OCI-LY1 (cell line): ENCODE measurements at regions not wholly inside any gene's neighbourhood (a gene's known extent, or its start where the extent isn't known, plus 50 kb on each side); places are given as distances from the start of the nearest gene placed in this dataset.

ENCODE experiments used
- H2AFZ ChIP-seq: fragments of 200-600 bp; sonication (generic), shearing (Covaris generic); 2 replicates; pipeline ENCODE4 v1.6.0; 2014; ENCODE audit warnings: antibody characterized with exemption, mild to moderate bottlenecking, low read length
- H3F3A ChIP-seq: fragments of 200-600 bp; sonication (generic), shearing (Covaris generic); 2 replicates; pipeline ENCODE4 v1.6.0; 2014; ENCODE audit warnings: mild to moderate bottlenecking, antibody characterized with exemption, low read length, moderate library complexity; ENCODE audit not compliant: insufficient read depth
- H3K27ac ChIP-seq: fragments of 200-600 bp; sonication (generic); 2 replicates; pipeline ENCODE4 v1.5.1; 2014; ENCODE audit warnings: low read length, mixed run types, mild to moderate bottlenecking, low read depth; ENCODE audit not compliant: poor library complexity, severe bottlenecking
- H3K27me3 ChIP-seq: fragments of 200-600 bp; sonication (generic); 2 replicates; pipeline ENCODE4 v1.6.0; 2014; ENCODE audit warnings: antibody characterized with exemption, mild to moderate bottlenecking, low read length, moderate library complexity; ENCODE audit not compliant: insufficient read depth
- H3K36me3 ChIP-seq: fragments of 200-600 bp; sonication (generic); 2 replicates; pipeline ENCODE4 v1.6.1; 2014; ENCODE audit warnings: mild to moderate bottlenecking, antibody characterized with exemption, low read length, moderate library complexity, mixed read lengths; ENCODE audit not compliant: insufficient read depth
- H3K4me1 ChIP-seq: fragments of 200-600 bp; sonication (generic); 2 replicates; pipeline ENCODE4 v1.5.1; 2014; ENCODE audit warnings: mild to moderate bottlenecking, low read length, moderate library complexity; ENCODE audit not compliant: insufficient read depth, severe bottlenecking
- H3K4me2 ChIP-seq: fragments of 200-600 bp; sonication (generic), shearing (Covaris generic); 2 replicates; pipeline ENCODE4 v1.6.1; 2014; ENCODE audit warnings: low read length
- H3K4me3 ChIP-seq: fragments of 200-600 bp; sonication (generic); 2 replicates; pipeline ENCODE4 v1.5.1; 2014; ENCODE audit warnings: low read length, low read depth, mild to moderate bottlenecking, mixed read lengths; ENCODE audit not compliant: poor library complexity, severe bottlenecking
- H3K79me2 ChIP-seq: fragments of 200-600 bp; shearing (Covaris generic); 2 replicates; pipeline ENCODE4 v1.6.1; 2016; ENCODE audit warnings: mixed run types, low read length, mixed read lengths; ENCODE audit not compliant: insufficient read depth
- H3K9ac ChIP-seq: fragments of 200-600 bp; sonication (generic), shearing (Covaris generic); 2 replicates; pipeline ENCODE4 v1.6.1; 2014; ENCODE audit warnings: mild to moderate bottlenecking, low read length, mixed read lengths
- H3K9me2 ChIP-seq: fragments of 200-600 bp; sonication (generic), shearing (Covaris generic); 2 replicates; pipeline ENCODE4 v1.6.1; 2014; ENCODE audit warnings: low read depth, mild to moderate bottlenecking, low read length, mixed read lengths
- H3K9me3 ChIP-seq: fragments of 200-600 bp; shearing (Covaris generic); 2 replicates; pipeline ENCODE4 v1.6.1; 2014; ENCODE audit warnings: low read length, mixed read lengths
- H4K20me1 ChIP-seq: fragments of 200-600 bp; sonication (generic), shearing (Covaris generic); 2 replicates; pipeline ENCODE4 v1.6.0; 2016; ENCODE audit warnings: mild to moderate bottlenecking, low read length; ENCODE audit not compliant: insufficient read depth
- CTCF ChIP-seq: fragments of 200-600 bp; sonication (generic), shearing (Covaris generic); IDR thresholded peaks from 2 replicates; pipeline ENCODE4 v1.5.1; 2017; ENCODE audit warnings: mild to moderate bottlenecking, antibody characterized with exemption, low read length, moderate library complexity, mixed read lengths
- EZH2 ChIP-seq: fragments of 200-600 bp; sonication (generic), shearing (Covaris generic); IDR thresholded peaks from 2 replicates; pipeline ENCODE4 v1.8.0; 2017; ENCODE audit warnings: borderline replicate concordance, mixed run types, mild to moderate bottlenecking, antibody characterized with exemption, low read length, moderate library complexity, mixed read lengths

GRCh38 chr7:57375783-57376182 is 74.2 kb upstream of the ZNF716 start:
- Histone ChIP-seq H3F3A (no peaks in the 10 kb centered on the region), H3K36me3 (no peaks in the 10 kb centered on the region)

GRCh38 chr7:57381581-57381980 is 68.4 kb upstream of the ZNF716 start:
- Histone ChIP-seq H2AFZ (no peak overlapping the region), H3F3A (no peaks in the 10 kb centered on the region), H3K4me3 (no peak overlapping the region), H3K9ac (no peak overlapping the region), H3K4me2 (no peak overlapping the region), H3K27me3 (no peaks in the 10 kb centered on the region), H3K36me3 (no peaks in the 10 kb centered on the region), H3K4me1 (no peaks in the 10 kb centered on the region), H3K9me3 (no peaks in the 10 kb centered on the region), H3K9me2 (no peaks in the 10 kb centered on the region), H3K27ac (no peak overlapping the region), H3K79me2 (no peaks in the 10 kb centered on the region), H4K20me1 (no peaks in the 10 kb centered on the region)
- TF ChIP-seq CTCF (no peak), EZH2 (no peak)

More at GRCh38 chr7:57375783-57376182, 74.2 kb upstream of the ZNF716 start:
- Histone ChIP-seq H2AFZ (no peak overlapping the region), H3K4me1 (no peaks in the 10 kb centered on the region), H3K27me3 (no peaks in the 10 kb centered on the region), H3K9ac (no peak overlapping the region), H4K20me1 (no peaks in the 10 kb centered on the region), H3K27ac (no peak overlapping the region), H3K79me2 (no peaks in the 10 kb centered on the region), H3K4me2 (no peak overlapping the region), H3K9me3 (no peaks in the 10 kb centered on the region), H3K9me2 (no peaks in the 10 kb centered on the region), H3K4me3 (no peak overlapping the region)
- TF ChIP-seq EZH2 (no peak), CTCF (no peak)

GRCh38 chr7:57384380-57384779 is 65.6 kb upstream of the ZNF716 start:
- no peak overlapping the region for H3K27ac ChIP-seq
- H3K9me2 ChIP-seq: no peaks in the 10 kb centered on the region
- H3K9ac ChIP-seq: no peak overlapping the region
- H3K4me3 ChIP-seq: no peak overlapping the region
- H3K27me3 ChIP-seq: no peaks in the 10 kb centered on the region
- H4K20me1 ChIP-seq: no peaks in the 10 kb centered on the region
- no peak overlapping the region for H2AFZ ChIP-seq
- TF ChIP-seq EZH2: no peak
- TF ChIP-seq CTCF: no peak
- H3F3A ChIP-seq: no peaks in the 10 kb centered on the region
- H3K4me2 ChIP-seq: no peak overlapping the region
- no peaks in the 10 kb centered on the region for H3K36me3 ChIP-seq
- H3K9me3 ChIP-seq: no peaks in the 10 kb centered on the region
- H3K4me1 ChIP-seq: no peaks in the 10 kb centered on the region
- H3K79me2 ChIP-seq: no peaks in the 10 kb centered on the region
